NCI-H345 treated with DMSO at 0.1 percent for 48 hours (cell line): ENCODE measurements at regions not wholly inside any gene's neighbourhood (a gene's known extent, or its start where the extent isn't known, plus 50 kb on each side); places are given as distances from the start of the nearest gene placed in this dataset.
"Not testable (repeated sequence)": the region's sequence is repeated elsewhere in the genome, so short reads cannot be mapped to it uniquely, and the experiment has no call there.

Experiments used
- DNase-seq: peaks from one replicate; lab custom pipeline; 2025; ENCODE audit not compliant: unreplicated experiment; lab: John Stamatoyannopoulos, UW

GRCh38 chr4:1572964-1573720, 111.0 kb downstream of the FAM53A start:
- DNase-seq = no peak

DNA sequence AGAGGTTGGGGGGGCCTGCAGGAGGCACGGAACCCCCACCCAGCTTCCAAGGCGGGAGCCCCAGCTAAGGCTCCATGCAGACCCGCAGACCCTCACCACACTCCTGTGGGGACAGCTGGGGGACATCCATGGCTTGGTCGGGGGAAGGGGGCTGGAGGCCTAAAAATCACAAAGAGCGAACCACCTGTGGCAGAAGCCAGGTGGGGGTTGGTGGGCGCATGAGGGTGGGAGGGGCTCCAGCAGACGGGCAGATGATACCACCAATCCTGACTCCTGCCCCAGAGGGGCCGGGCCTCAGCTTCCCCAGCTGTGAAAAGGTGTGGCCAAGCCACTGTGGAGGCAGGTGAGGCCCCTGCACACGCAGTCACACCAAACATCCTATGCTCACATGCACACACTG, 111.6 kb downstream of the FAM53A start:
- DNase-seq = no peak

GRCh38 chr4:1572010-1572385, 112.1 kb downstream of the FAM53A start:
- no peak for DNase-seq

GRCh38 chr4:1571165-1572009, 112.7 kb downstream of the FAM53A start:
- no peak for DNase-seq

- DNase-seq = no peak
Observed at GRCh38 chr4:1570291-1571164, 113.6 kb downstream of the FAM53A start.

DNA sequence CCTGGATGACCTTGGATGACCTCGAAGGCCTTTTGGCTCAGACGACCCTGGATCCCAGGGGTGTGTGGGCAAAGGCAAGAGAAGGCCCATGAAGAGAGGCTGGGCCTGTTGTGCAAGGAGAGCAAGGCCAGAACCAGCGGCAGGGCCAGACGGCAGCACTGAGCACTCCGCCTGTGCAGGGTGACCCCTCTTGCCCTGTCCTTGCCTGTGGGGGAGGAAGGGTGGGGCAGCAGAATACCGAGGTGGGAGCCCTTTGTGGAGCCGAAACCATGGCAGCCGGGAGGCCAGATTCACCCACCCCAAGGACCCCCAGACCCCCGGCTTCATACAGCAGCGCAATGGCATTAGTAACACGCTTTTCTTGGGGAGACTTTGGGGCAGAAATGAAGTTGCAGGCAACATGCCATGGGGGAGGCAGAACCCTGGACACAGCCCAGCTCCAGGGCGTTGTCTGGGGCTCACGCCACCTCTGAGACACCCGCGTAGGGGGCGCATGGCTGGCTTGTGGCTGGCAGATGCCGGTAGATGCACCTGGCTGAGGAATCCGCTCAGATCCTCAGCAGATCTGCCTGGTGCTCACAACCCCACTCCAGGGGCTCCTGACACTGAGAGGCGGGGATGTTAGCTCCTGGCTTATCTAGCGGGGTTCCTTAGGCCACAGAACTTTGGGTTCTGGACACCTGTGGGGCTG, 114.5 kb downstream of the FAM53A start:
- DNase-seq = no peak

DNA sequence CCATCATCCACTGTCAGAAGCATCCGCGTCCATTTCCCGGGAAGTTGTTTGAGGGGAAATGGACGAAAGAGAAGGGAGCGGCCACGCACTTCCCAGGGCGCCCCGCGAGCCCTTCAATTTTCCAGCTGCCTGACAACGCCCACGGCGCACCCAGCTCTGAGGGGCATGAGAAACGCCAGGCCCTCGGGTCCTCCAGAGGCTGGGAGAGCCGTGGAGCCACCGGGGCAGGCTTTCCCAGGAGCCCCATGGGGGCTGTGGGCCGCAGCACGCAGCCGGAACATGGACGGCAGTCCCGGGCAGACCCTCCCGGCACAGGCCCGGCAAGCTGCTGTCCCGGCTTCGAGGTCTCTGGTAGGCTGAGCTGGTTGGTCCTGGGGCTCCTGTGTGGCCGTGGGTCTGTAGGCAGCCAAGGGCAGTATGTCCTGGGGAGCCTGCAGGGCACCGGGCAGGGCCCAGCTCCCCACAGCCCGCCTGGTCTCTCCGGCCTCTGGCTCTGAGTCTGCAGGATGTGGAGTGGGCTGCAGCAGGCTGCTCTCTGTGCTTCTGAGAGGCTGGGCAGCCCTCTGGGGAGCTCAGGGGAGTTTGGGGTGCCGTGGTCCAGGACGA, 115.2 kb downstream of the FAM53A start:
- DNase-seq = no peak

GRCh38 chr4:1567808-1568581, 116.1 kb downstream of the FAM53A start:
- DNase-seq = no peak

GRCh38 chr4:1567519-1567807, 116.7 kb downstream of the FAM53A start:
- no peak for DNase-seq

- no peak for DNase-seq
Observed at GRCh38 chr4:1566838-1567518, 117.1 kb downstream of the FAM53A start.

- not testable (repeated sequence) for DNase-seq
Observed at GRCh38 chr4:1566301-1566837, 117.7 kb downstream of the FAM53A start.

DNA sequence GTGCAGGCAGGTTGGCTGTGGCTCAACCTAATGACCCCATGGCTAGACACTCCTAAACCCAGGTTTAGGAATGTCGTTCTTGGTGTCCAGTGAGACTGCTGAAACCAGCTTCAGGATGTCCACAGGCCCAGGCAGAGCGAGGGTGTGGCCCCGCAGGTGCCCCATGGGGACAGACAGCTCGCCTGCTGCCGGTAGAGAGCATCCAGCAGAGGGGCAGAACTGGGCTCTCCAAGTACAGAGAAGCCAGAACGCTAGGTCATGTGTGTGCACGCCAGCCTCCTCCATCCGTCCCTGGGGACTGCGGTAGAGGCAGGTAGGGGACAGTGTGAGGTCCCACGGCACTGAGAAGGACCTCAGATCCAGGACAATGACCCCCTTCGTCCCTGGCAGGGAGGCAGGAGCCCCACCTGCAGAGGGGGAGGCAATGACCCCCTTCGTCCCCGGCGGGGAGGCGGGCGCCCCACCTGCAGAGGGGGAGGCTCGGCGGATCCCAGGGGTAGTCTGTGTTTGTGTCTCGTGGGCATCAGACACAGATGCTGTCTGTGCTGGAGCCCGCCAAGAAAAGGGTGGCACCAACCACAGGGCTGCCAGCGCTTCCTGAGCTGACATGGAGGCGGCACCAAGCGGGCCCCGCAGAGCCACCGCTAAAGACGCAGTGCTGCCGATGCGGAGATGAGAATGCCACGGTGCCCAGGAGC, 118.4 kb downstream of the FAM53A start:
- DNase-seq = no peak

- no peak for DNase-seq
Observed at GRCh38 chr4:1564535-1565375, 119.4 kb downstream of the FAM53A start.

GRCh38 chr4:1563768-1564485, 120.2 kb downstream of the FAM53A start:
- DNase-seq = no peak

DNA sequence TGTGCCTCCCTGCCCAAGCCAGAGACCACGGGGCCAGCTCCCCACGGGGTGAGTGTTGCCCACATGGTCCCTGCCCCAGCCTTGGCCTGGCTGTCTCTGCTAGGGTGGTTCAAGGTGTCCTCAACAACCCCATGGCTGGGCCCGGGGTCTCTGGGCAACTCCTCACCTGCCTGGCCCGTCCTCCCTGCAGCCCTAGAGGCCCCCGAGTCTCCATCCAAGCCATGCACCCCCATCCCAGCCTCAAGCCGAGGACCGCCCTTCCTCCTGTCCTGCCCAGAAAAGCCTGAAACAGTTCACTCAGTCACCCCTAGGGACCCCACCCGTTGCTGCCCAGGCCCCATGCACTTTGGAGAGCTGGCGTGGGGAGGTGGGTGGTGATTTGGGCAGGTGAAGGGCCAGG, 120.9 kb downstream of the FAM53A start:
- no peak for DNase-seq

- no peak for DNase-seq
Observed at GRCh38 chr4:1562771-1563170, 121.3 kb downstream of the FAM53A start.

DNA sequence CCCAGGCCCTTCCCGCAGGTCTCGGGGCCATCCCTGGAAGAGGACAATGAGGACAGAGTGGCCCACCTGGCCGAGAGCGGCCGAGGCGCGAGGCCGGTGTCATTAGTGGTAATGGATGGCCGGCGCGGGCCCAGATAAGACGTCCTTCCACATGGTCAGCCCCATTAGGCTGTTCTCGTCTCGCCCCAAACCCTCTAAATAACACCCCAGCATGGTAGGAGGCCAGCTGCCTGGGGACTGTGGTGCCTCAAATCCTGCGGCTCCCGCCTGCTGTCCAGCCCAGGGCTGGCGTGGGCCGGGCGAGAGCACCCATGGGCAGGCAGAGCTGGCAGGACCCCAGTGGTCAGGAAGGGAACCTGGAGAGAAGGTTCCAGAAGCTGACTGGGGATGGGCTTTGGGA, 121.7 kb downstream of the FAM53A start:
- no peak for DNase-seq
